Thyroid gland (tissue), 4 donors: ENCODE measurements at regions not wholly inside any gene's neighbourhood (a gene's known extent, or its start where the extent isn't known, plus 50 kb on each side); places are given as distances from the start of the nearest gene placed in this dataset.

Experiments used
- DNase-seq, 2 donors: peaks; one replicate each; pipeline ENCODE4 v3.0.0-alpha.2; 2019
- H3K27ac ChIP-seq, 3 donors: fragments of 200-600 bp; sonication (generic); 1 replicate in 2 of 3; 2 replicates in 1 of 3; pipeline ENCODE4 v1.5.1; 2016 to 2019; ENCODE audit warnings: mild to moderate bottlenecking in 1 of 3, moderate library complexity in 1 of 3
- H3K27me3 ChIP-seq: fragments of 200-600 bp; sonication (generic); one replicate; pipeline ENCODE4 v1.5.1; 2019
- H3K36me3 ChIP-seq, 2 donors: fragments of 200-600 bp; sonication (generic); one replicate each; pipeline ENCODE4 v1.5.1; 2016 to 2019
- H3K4me1 ChIP-seq, 2 donors: fragments of 200-600 bp; sonication (generic); one replicate each; pipeline ENCODE4 v1.5.1; 2017 to 2019
- H3K4me3 ChIP-seq, 3 donors: fragments of 200-600 bp; sonication (generic); replicated peaks in 1 of 3; 1 replicate in 2 of 3; 2 replicates in 1 of 3; pipeline ENCODE4 v1.5.1; 2016; ENCODE audit warnings: mild to moderate bottlenecking in 1 of 3
- H3K9me3 ChIP-seq: fragments of 200-600 bp; sonication (generic); one replicate; pipeline ENCODE4 v1.5.1; 2017
- CTCF ChIP-seq, 6 experiments: fragments of 200-600 bp in 3 of 6; fragments of 450-650 bp in 3 of 6; sonication (generic) in 3 of 6; IDR thresholded peaks; one replicate each; pipeline ENCODE4 v1.5.1; 2016 to 2019; ENCODE audit warnings: antibody characterized with exemption in 6 of 6, mild to moderate bottlenecking in 2 of 6, inconsistent platforms in 1 of 6, moderate library complexity in 1 of 6
- POLR2A ChIP-seq, 2 donors: fragments of 450-650 bp; IDR thresholded peaks; one replicate each; pipeline ENCODE4 v1.6.1; 2017; ENCODE audit warnings: antibody characterized with exemption in 2 of 2, mild to moderate bottlenecking in 2 of 2, moderate library complexity in 1 of 2
- WGBS, 2 donors: methylation state at CpG; one replicate each; pipeline ENCODE4 v1.1.5; 2017; 5-methylcytosine and 5-hydroxymethylcytosine counted together
- intact Hi-C: fragments of 100-400 bp; cut with DNase I; formaldehyde crosslinking; loops from one replicate; pipeline ENCODE4 v1.15.1; 2023

GRCh38 chr18:67600181-67601180 is 84.0 kb upstream of the DSEL start:
- 73 to 77% methylated on average over 7 of the region's 7 CpGs for WGBS, 2 donors
- intact Hi-C loops: no loop called here
- no peaks in the 10 kb centered on the region for H3K4me1 ChIP-seq

GRCh38 chr18:67599277-67599676 is 82.8 kb upstream of the DSEL start:
- 85% methylated on average over 2 of the region's 2 CpGs for WGBS, 2 donors
- intact Hi-C loops: no loop called here
- TF ChIP-seq CTCF (IDR thresholded peaks at IDR 0.05): no peak
- TF ChIP-seq POLR2A (IDR thresholded peaks at IDR 0.05): no peak

More at GRCh38 chr18:67600181-67601180, 84.0 kb upstream of the DSEL start:
- Histone ChIP-seq H3K4me3 (no peak overlapping the region), H3K9me3 (no peaks in the 10 kb centered on the region), H3K27me3 (no peaks in the 10 kb centered on the region), H3K27ac (no peak overlapping the region), H3K36me3 (no peaks in the 10 kb centered on the region)
- TF ChIP-seq POLR2A (IDR thresholded peaks at IDR 0.05) (no peak), CTCF (IDR thresholded peaks at IDR 0.05) (no peak)
- DNase-seq: no peak

DNA sequence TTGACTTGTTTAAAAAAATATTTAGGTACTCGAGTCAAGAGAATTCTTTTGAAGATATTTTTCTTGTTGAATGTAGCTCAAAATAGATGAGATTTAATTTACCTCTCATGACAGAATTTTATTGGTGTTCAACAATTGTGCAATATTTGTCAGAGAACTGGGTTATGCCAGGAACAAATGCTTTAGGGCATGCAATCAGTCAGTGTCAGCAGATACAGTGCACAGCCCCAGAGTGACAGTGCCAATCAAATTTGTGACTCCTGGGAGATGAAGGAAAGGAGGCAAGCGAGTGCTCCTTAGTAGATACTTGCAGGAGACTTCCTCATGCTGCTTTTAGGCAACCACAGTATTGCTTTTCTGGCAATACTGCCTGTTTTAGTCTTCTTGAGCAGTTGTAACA is 81.2 kb upstream of the DSEL start:
- Histone ChIP-seq H3K27me3 (no peaks in the 10 kb centered on the region), H3K27ac (no peak overlapping the region), H3K4me3 (no peak overlapping the region), H3K36me3 (no peaks in the 10 kb centered on the region), H3K9me3 (no peaks in the 10 kb centered on the region), H3K4me1 (no peaks in the 10 kb centered on the region)
- intact Hi-C loops: no loop called here
- no peak for TF ChIP-seq POLR2A (IDR thresholded peaks at IDR 0.05)
- TF ChIP-seq CTCF (IDR thresholded peaks at IDR 0.05): no peak
- 84% methylated on average over 2 of the region's 2 CpGs for WGBS, 2 donors
- DNase-seq: no peak

More at GRCh38 chr18:67599277-67599676, 82.8 kb upstream of the DSEL start:
- Histone ChIP-seq H3K4me1 (no peaks in the 10 kb centered on the region), H3K27me3 (no peaks in the 10 kb centered on the region), H3K4me3 (no peak overlapping the region), H3K27ac (no peak overlapping the region), H3K36me3 (no peaks in the 10 kb centered on the region), H3K9me3 (no peaks in the 10 kb centered on the region)
- no peak for DNase-seq

DNA sequence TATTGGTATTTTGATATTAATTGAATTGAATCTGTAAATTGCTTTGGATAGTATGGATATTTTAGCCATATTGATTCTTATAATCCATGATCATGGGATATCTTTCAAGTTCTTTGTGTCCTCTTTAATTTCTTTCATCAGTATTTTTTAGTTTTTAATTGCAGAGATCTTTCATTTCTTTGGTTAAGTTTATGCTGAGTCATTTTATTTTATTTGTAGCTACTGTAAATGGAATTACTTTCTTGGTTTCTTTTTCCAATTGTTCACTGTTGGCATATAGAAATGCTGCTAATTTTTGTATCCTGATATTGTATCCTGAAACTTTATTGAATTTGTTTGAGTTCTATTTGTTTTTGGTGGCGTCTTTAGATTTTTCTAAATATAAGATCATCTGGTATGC is 79.5 kb upstream of the DSEL start:
- H3K36me3 ChIP-seq: no peaks in the 10 kb centered on the region
- DNase-seq: no peak
- H3K9me3 ChIP-seq: no peaks in the 10 kb centered on the region
- H3K27ac ChIP-seq: no peak overlapping the region
- H3K4me1 ChIP-seq: no peaks in the 10 kb centered on the region
- intact Hi-C loops: no loop called here
- H3K27me3 ChIP-seq: no peaks in the 10 kb centered on the region
- TF ChIP-seq POLR2A (IDR thresholded peaks at IDR 0.05): no peak
- 96 to 97% methylated on average over 1 of the region's 1 CpG for WGBS, 2 donors
- H3K4me3 ChIP-seq: no peak overlapping the region

DNA sequence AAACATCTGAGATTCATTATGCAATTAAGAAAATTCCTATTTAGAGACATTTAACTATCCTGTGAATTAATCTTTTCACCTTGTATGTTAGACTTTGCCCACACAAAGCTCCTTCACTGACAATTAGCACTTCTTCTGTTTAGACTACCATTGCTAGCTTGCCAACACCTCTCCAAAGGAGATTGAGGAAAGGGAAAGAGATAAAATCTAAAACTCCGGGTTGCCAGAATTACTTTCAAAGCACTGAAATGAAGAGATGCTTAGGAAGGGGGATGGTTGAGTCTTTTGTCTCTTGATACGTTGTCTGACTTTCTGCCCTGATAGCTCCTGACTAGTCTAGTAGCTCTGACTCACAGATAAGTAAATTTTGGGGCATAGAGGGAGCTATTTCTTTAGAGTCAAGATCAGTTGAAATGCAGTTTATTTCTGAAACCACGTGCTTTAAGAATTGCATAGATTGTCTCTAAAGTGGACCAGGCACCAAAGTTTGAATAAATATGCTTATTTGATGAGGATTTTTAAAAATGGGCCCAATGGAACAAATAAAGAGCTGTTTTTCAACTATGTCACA is 74.1 kb upstream of the DSEL start:
- Histone ChIP-seq H3K4me1 (no peaks in the 10 kb centered on the region), H3K4me3 (no peak overlapping the region), H3K36me3 (no peaks in the 10 kb centered on the region), H3K27me3 (no peaks in the 10 kb centered on the region), H3K27ac (no peak overlapping the region), H3K9me3 (no peaks in the 10 kb centered on the region)
- no peak for DNase-seq
- no peak for TF ChIP-seq POLR2A (IDR thresholded peaks at IDR 0.05)
- no peak for TF ChIP-seq CTCF (IDR thresholded peaks at IDR 0.05)
- intact Hi-C loops: no loop called here
- 24% methylated on average over 3 of the region's 3 CpGs for WGBS, 2 donors
